EH (cell line): ENCODE measurements at regions not wholly inside any gene's neighbourhood (a gene's known extent, or its start where the extent isn't known, plus 50 kb on each side); places are given as distances from the start of the nearest gene placed in this dataset.

Source experiments
- DNase-seq: peaks from one replicate; pipeline ENCODE4 v3.0.0-alpha.2; 2015; ENCODE audit warnings: low read depth

GRCh38 chr11:128365044-128365443 lies 222.3 kb downstream of the ETS1 start:
- peak; percentile 82 for DNase-seq

- peak; percentile 80 for DNase-seq
Observed at GRCh38 chr11:128361451-128362020, 225.8 kb downstream of the ETS1 start.

- peak; percentile 85 for DNase-seq
Observed at GRCh38 chr11:128359515-128359914, 227.8 kb downstream of the ETS1 start.

- DNase-seq: no peak
Observed at GRCh38 chr11:128357073-128357472, 230.3 kb downstream of the ETS1 start.

- DNase-seq: no peak
Observed at GRCh38 chr11:128355558-128355957, 231.8 kb downstream of the ETS1 start.

- peak; percentile 43 for DNase-seq
Observed at GRCh38 chr11:128354476-128354875, 232.9 kb downstream of the ETS1 start.

- no peak for DNase-seq
Observed at GRCh38 chr11:128351168-128351567, 236.2 kb downstream of the ETS1 start.

GRCh38 chr11:128349650-128350299 lies 237.6 kb downstream of the ETS1 start:
- DNase-seq: no peak

GRCh38 chr11:128346804-128347203 lies 240.6 kb downstream of the ETS1 start:
- no peak for DNase-seq

GRCh38 chr11:128345316-128345715 lies 242.0 kb downstream of the ETS1 start:
- no peak for DNase-seq

GRCh38 chr11:128343870-128344269 lies 243.5 kb downstream of the ETS1 start:
- DNase-seq: no peak

GRCh38 chr11:128343135-128343514 lies 244.2 kb downstream of the ETS1 start:
- no peak for DNase-seq

- DNase-seq: peak; percentile 77
Observed at GRCh38 chr11:128342511-128343134, 244.7 kb downstream of the ETS1 start.

GRCh38 chr11:128341280-128342248 lies 245.8 kb downstream of the ETS1 start:
- DNase-seq: no peak

- DNase-seq: no peak
Observed at GRCh38 chr11:128339792-128340191, 247.6 kb downstream of the ETS1 start.

GRCh38 chr11:128338811-128339210 lies 248.5 kb downstream of the ETS1 start:
- DNase-seq: peak; percentile 80

- DNase-seq: peak; percentile 99
Observed at GRCh38 chr11:128336203-128336602, 251.2 kb downstream of the ETS1 start.

- DNase-seq: no peak
Observed at GRCh38 chr11:128335729-128336128, 251.6 kb downstream of the ETS1 start.

GRCh38 chr11:128334311-128335044 lies 252.9 kb downstream of the ETS1 start:
- DNase-seq: no peak

GRCh38 chr11:128331317-128331716 lies 256.0 kb downstream of the ETS1 start:
- DNase-seq: no peak

- no peak for DNase-seq
Observed at GRCh38 chr11:128330203-128330602, 257.2 kb downstream of the ETS1 start.
